IMR-90 (cell line): ENCODE measurements at regions not wholly inside any gene's neighbourhood (a gene's known extent, or its start where the extent isn't known, plus 50 kb on each side); places are given as distances from the start of the nearest gene placed in this dataset.

Experiments used
- ATAC-seq: fragments of 200-7000 bp; cut with Tn5 transposase; 2 replicates; pipeline ENCODE4 v1.9.1; 2020; ENCODE audit warnings: low read depth, mild to moderate bottlenecking, moderate library complexity
- BruUV-seq: library from RNA; stranded (reverse); fragments of 400-500 nt; replicated peaks from 2 replicates; lab custom pipeline; 2021; lab: Mats Ljungman, UMichigan
- CTCF ChIA-PET: fragments of 300-600 bp; formaldehyde crosslinking; extraction: SDS; loops from one replicate; lab custom pipeline; 2021; ENCODE audit warnings: antibody characterized with exemption; lab: Yijun Ruan, JAX
- POLR2A ChIA-PET: fragments of 300-600 bp; sonication (Branson Sonifier 250); formaldehyde crosslinking; loops from one replicate; lab custom pipeline; 2022; ENCODE audit warnings: antibody characterized with exemption; ENCODE audit not compliant: unreplicated experiment; lab: Charles Lee
- DNase-seq: peaks from one replicate; pipeline ENCODE4 v3.0.0; 2013
- H2AFZ ChIP-seq: replicated peaks from 2 replicates; pipeline ENCODE3; 2013; ENCODE audit warnings: low read length, mild to moderate bottlenecking; ENCODE audit not compliant: poor library complexity
- H2AK5ac ChIP-seq: 2 replicates; pipeline ENCODE4 v1.6.1; 2013; ENCODE audit warnings: low read depth, low read length, inconsistent platforms
- H2AK9ac ChIP-seq: replicated peaks from 2 replicates; pipeline ENCODE3; 2013; ENCODE audit warnings: mild to moderate bottlenecking, low read depth, low read length, moderate library complexity; ENCODE audit not compliant: poor library complexity
- H2BK120ac ChIP-seq: 2 replicates; pipeline ENCODE4 v1.6.1; 2013; ENCODE audit warnings: low read depth, low read length, inconsistent platforms
- H2BK15ac ChIP-seq: 3 replicates; pipeline ENCODE4 v1.6.1; 2013; ENCODE audit warnings: low read depth, low read length, inconsistent platforms
- H2BK20ac ChIP-seq: 2 replicates; pipeline ENCODE4 v1.6.1; 2013; ENCODE audit warnings: low read depth, mild to moderate bottlenecking, inconsistent platforms, low read length, moderate library complexity
- H2BK5ac ChIP-seq: 2 replicates; pipeline ENCODE4 v1.6.1; 2013; ENCODE audit warnings: mild to moderate bottlenecking, low read depth, low read length, inconsistent platforms; ENCODE audit not compliant: poor library complexity, severe bottlenecking
- H3K14ac ChIP-seq: replicated peaks from 2 replicates; pipeline ENCODE4 v1.6.1; 2013; ENCODE audit warnings: low read depth, low read length, inconsistent platforms
- H3K18ac ChIP-seq: 2 replicates; pipeline ENCODE4 v1.6.1; 2013; ENCODE audit warnings: low read depth, low read length, control low read depth
- H3K23ac ChIP-seq: 2 replicates; pipeline ENCODE4 v1.6.1; 2013; ENCODE audit warnings: low read depth, low read length, inconsistent platforms
- H3K27ac ChIP-seq: 2 replicates; pipeline ENCODE4 v1.5.1; 2013; ENCODE audit warnings: mild to moderate bottlenecking, control low read depth, low read length; ENCODE audit not compliant: insufficient read depth
- H3K27me3 ChIP-seq: 2 replicates; pipeline ENCODE4 v1.6.1; 2013; ENCODE audit warnings: low read length; ENCODE audit not compliant: control insufficient read depth, insufficient read depth
- H3K36me3 ChIP-seq: 2 replicates; pipeline ENCODE4 v1.6.1; 2013; ENCODE audit warnings: low read length, mixed read lengths; ENCODE audit not compliant: control insufficient read depth, insufficient read depth
- H3K4ac ChIP-seq: 2 replicates; pipeline ENCODE4 v1.6.1; 2013; ENCODE audit warnings: low read depth, low read length, inconsistent platforms
- H3K4me1 ChIP-seq: 2 replicates; pipeline ENCODE4 v1.6.1; 2013; ENCODE audit warnings: low read length, mixed read lengths; ENCODE audit not compliant: control insufficient read depth, insufficient read depth
- H3K4me2 ChIP-seq: 2 replicates; pipeline ENCODE4 v1.6.1; 2013; ENCODE audit warnings: low read depth, mild to moderate bottlenecking, control low read depth, low read length, moderate library complexity
- H3K4me3 ChIP-seq: 2 replicates; pipeline ENCODE4 v1.5.1; 2013; ENCODE audit warnings: low read depth, mild to moderate bottlenecking, control low read depth, low read length, moderate library complexity; ENCODE audit not compliant: insufficient read depth
- H3K56ac ChIP-seq: 2 replicates; pipeline ENCODE4 v1.6.1; 2013; ENCODE audit warnings: low read length, inconsistent platforms; ENCODE audit not compliant: insufficient read depth; ENCODE audit errors: extremely low read depth
- H3K79me1 ChIP-seq, 2 experiments: 2 replicates each; pipeline ENCODE4 v1.6.1; 2013; ENCODE audit warnings: low read length in 2 of 2, inconsistent platforms in 1 of 2, low read depth in 1 of 2
- H3K9ac ChIP-seq: 2 replicates; pipeline ENCODE4 v1.6.1; 2013; ENCODE audit warnings: low read depth, low read length, control low read depth
- H3K9me1 ChIP-seq: 2 replicates; pipeline ENCODE4 v1.6.1; 2013; ENCODE audit warnings: low read length, inconsistent platforms; ENCODE audit not compliant: insufficient read depth
- H3K9me3 ChIP-seq: 2 replicates; pipeline ENCODE4 v1.6.1; 2013; ENCODE audit warnings: low read length; ENCODE audit not compliant: control insufficient read depth, insufficient read depth
- H4K20me1 ChIP-seq: 2 replicates; pipeline ENCODE4 v1.6.1; 2013; ENCODE audit warnings: low read length, inconsistent platforms; ENCODE audit not compliant: insufficient read depth
- H4K5ac ChIP-seq: 2 replicates; pipeline ENCODE4 v1.6.1; 2013; ENCODE audit warnings: mild to moderate bottlenecking, low read depth, low read length, control low read depth
- H4K8ac ChIP-seq, 2 experiments: 2 replicates each; pipeline ENCODE4 v1.6.1; 2013; ENCODE audit warnings: low read depth in 2 of 2, low read length in 2 of 2, control low read depth in 1 of 2, inconsistent platforms in 1 of 2
- H4K91ac ChIP-seq: 2 replicates; pipeline ENCODE4 v1.6.1; 2013; ENCODE audit warnings: low read depth, low read length, inconsistent platforms; ENCODE audit not compliant: insufficient read depth
- BHLHE40 ChIP-seq: fragments of 150-350 bp; IDR thresholded peaks from 2 replicates; pipeline ENCODE4 v1.6.1; 2016; ENCODE audit warnings: mild to moderate bottlenecking, low read depth, low read length
- RCOR1 ChIP-seq: IDR thresholded peaks from 2 replicates; pipeline ENCODE4 v1.6.1; 2012; ENCODE audit warnings: mild to moderate bottlenecking, low read length, improper control_type of control experiment; ENCODE audit not compliant: insufficient replicate concordance
- WGBS, 2 experiments: methylation state at CpG; one replicate each; pipeline versions ENCODE4 v1.1.5 to v1.1.7; 2013; ENCODE audit warnings: missing lambda C conversion rate in 2 of 2; ENCODE audit not compliant: insufficient read length in 1 of 2; ENCODE audit errors: extremely low coverage in 2 of 2; 5-methylcytosine and 5-hydroxymethylcytosine counted together
- dilution Hi-C: fragments of 300-500 bp; cut with HindIII; formaldehyde crosslinking; loops from one replicate; pipeline ENCODE4 v1.14.3; 2018; ENCODE audit warnings: low sequenced_read_pairs; ENCODE audit not compliant: unreplicated experiment
- in situ Hi-C: fragments of 300-500 bp; cut with MboI; formaldehyde crosslinking; loops from 3 replicates; pipeline ENCODE4 v1.14.3; 2019; ENCODE audit warnings: low sequenced_read_pairs, inconsistent platforms, mixed read lengths
- intact Hi-C: fragments of 100-400 bp; cut with micrococcal nuclease; formaldehyde crosslinking; loops from 2 replicates; pipeline ENCODE4 v1.10.0; 2022
- TF ChIP-seq, protein P1 (sequence below): conservative IDR thresholded peaks from 2 replicates; pipeline ENCODE4 v1.5.1; 2012; ENCODE audit warnings: mild to moderate bottlenecking, low read depth, low read length, improper control_type of control experiment

DNA sequence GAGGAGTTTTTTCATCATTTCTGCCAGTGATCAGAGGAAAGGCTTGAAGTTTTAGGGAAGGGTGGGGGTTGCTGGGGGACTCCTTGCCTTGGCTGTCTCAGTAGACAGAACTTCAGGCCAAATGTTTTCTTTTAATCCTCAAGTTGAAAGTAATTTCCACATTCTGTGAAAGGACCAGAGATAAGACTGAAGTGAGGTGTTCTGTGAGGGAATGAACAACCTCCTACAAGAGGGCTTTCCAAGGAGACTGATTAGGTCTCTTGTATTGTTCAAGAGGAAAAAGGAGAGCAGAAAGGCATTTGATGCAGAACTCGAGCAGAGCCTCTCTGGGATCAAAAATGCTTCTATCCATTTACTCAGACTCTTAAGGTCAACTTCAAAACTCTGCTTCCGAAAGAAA is 282.1 kb upstream of the ATP10B start:
- H3K9ac ChIP-seq, result no peak overlapping the region
- H2AK5ac ChIP-seq, result no peak overlapping the region
- H2BK5ac ChIP-seq, result no peak overlapping the region
- no peak overlapping the region for H4K5ac ChIP-seq
- no CpG with 5 or more reads among the region's 2 CpGs for WGBS, 2 experiments
- BruUV-seq, result no TSS peak
- H3K4me3 ChIP-seq, result no peak overlapping the region
- ChIA-PET CTCF (no interaction called here), POLR2A (no interaction called here)
- H2AFZ ChIP-seq, result no peak overlapping the region
- intact Hi-C loops, result no loop called here
- no peaks in the 10 kb centered on the region for H3K4me1 ChIP-seq
- H3K9me3 ChIP-seq, result peaks cover 7% of the 10 kb centered on the region
- no peak overlapping the region for H4K91ac ChIP-seq
- no peak overlapping the region for H3K27ac ChIP-seq
- no peak overlapping the region for H2BK15ac ChIP-seq
- H2BK20ac ChIP-seq, result no peak overlapping the region
- no peak overlapping the region for H2BK120ac ChIP-seq
- H3K9me1 ChIP-seq, result no peaks in the 10 kb centered on the region
- H4K8ac ChIP-seq, result no peak overlapping the region
- H3K23ac ChIP-seq, result no peak overlapping the region
- TF ChIP-seq, protein P1, sequence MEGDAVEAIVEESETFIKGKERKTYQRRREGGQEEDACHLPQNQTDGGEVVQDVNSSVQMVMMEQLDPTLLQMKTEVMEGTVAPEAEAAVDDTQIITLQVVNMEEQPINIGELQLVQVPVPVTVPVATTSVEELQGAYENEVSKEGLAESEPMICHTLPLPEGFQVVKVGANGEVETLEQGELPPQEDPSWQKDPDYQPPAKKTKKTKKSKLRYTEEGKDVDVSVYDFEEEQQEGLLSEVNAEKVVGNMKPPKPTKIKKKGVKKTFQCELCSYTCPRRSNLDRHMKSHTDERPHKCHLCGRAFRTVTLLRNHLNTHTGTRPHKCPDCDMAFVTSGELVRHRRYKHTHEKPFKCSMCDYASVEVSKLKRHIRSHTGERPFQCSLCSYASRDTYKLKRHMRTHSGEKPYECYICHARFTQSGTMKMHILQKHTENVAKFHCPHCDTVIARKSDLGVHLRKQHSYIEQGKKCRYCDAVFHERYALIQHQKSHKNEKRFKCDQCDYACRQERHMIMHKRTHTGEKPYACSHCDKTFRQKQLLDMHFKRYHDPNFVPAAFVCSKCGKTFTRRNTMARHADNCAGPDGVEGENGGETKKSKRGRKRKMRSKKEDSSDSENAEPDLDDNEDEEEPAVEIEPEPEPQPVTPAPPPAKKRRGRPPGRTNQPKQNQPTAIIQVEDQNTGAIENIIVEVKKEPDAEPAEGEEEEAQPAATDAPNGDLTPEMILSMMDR, result no peak
- TF ChIP-seq RCOR1 (no peak), BHLHE40 (no peak)
- dilution Hi-C loops, result no loop called here
- no peak overlapping the region for H3K4ac ChIP-seq
- ATAC-seq, result no peak
- no peak overlapping the region for H3K14ac ChIP-seq
- H3K79me1 ChIP-seq, result no peaks in the 10 kb centered on the region
- H3K56ac ChIP-seq, result no peak overlapping the region
- H4K20me1 ChIP-seq, result no peaks in the 10 kb centered on the region
- no peaks in the 10 kb centered on the region for H3K36me3 ChIP-seq
- H3K4me2 ChIP-seq, result no peak overlapping the region
- H2AK9ac ChIP-seq, result no peak overlapping the region
- in situ Hi-C loops, result no loop called here
- no peak for DNase-seq
- no peak overlapping the region for H3K18ac ChIP-seq
- H3K27me3 ChIP-seq, result no peaks in the 10 kb centered on the region
